Esophagus squamous epithelium (tissue), 4 donors: ENCODE measurements at regions not wholly inside any gene's neighbourhood (a gene's known extent, or its start where the extent isn't known, plus 50 kb on each side); places are given as distances from the start of the nearest gene placed in this dataset.

ENCODE experiments used
- CTCF ChIP-seq, 6 experiments: fragments of 450-650 bp in 4 of 6; fragments of 200-600 bp in 2 of 6; sonication (generic) in 2 of 6; IDR thresholded peaks; one replicate each; pipeline ENCODE4 v1.5.1; 2016 to 2019; ENCODE audit warnings: antibody characterized with exemption in 6 of 6, mild to moderate bottlenecking in 4 of 6, moderate library complexity in 4 of 6
- POLR2A ChIP-seq, 4 donors: fragments of 450-650 bp; IDR thresholded peaks; one replicate each; pipeline ENCODE4 v1.6.1; 2017; ENCODE audit warnings: antibody characterized with exemption in 4 of 4, mild to moderate bottlenecking in 4 of 4, moderate library complexity in 3 of 4

- TF ChIP-seq CTCF (IDR thresholded peaks at IDR 0.05) (no peak), POLR2A (IDR thresholded peaks at IDR 0.05) (no peak)
Measured at GRCh38 chr14:51451561-51451960, 200.1 kb upstream of the FRMD6 start.
